ENCODE measurements at regions not wholly inside any gene's neighbourhood (a gene's known extent, or its start where the extent isn't known, plus 50 kb on each side); places are given as distances from the start of the nearest gene placed in this dataset.
"Not testable (repeated sequence)": the region's sequence is repeated elsewhere in the genome, so short reads cannot be mapped to it uniquely, and the experiment has no call there.

GRCh38 chr9:64070083-64070482, 1214.9 kb downstream of the FOXD4L5 start:
- H3K4me3 ChIP-seq; H3K36me3 ChIP-seq; intact Hi-C loops (cut with DNase I); DNase-seq (ENCODE audit: extremely low spot score in 2 of 2); H3K4me1 ChIP-seq; H3K27ac ChIP-seq; H3K27me3 ChIP-seq; H3K9me3 ChIP-seq: not testable (repeated sequence)

- Histone ChIP-seq H3K27me3 (no peaks in the 10 kb centered on the region), H3K27ac (no peak overlapping the region), H3K4me1 (no peaks in the 10 kb centered on the region), H3K4me3 (no peak overlapping the region), H3K36me3 (no peaks in the 10 kb centered on the region), H3K9me3 (no peaks in the 10 kb centered on the region)
- DNase-seq (ENCODE audit: extremely low spot score in 2 of 2) = no peak
- intact Hi-C loops (cut with DNase I) = no loop called here
- no peak for TF ChIP-seq CTCF (IDR thresholded peaks at IDR 0.05)
- TF ChIP-seq POLR2AphosphoS5 (IDR thresholded peaks at IDR 0.05; ENCODE audit: insufficient read depth in 1 of 2, low read depth in 1 of 2) = no peak
- TF ChIP-seq POLR2A (IDR thresholded peaks at IDR 0.05) = no peak
These were observed 1218.2 kb downstream of the FOXD4L5 start for GRCh38 chr9:64066736-64067368.

- Histone ChIP-seq H3K27me3 (no peaks in the 10 kb centered on the region), H3K36me3 (no peaks in the 10 kb centered on the region), H3K9me3 (no peaks in the 10 kb centered on the region), H3K4me3 (no peak overlapping the region), H3K27ac (no peak overlapping the region), H3K4me1 (no peaks in the 10 kb centered on the region)
- TF ChIP-seq POLR2AphosphoS5 (IDR thresholded peaks at IDR 0.05; ENCODE audit: insufficient read depth in 1 of 2, low read depth in 1 of 2) (no peak), POLR2A (IDR thresholded peaks at IDR 0.05) (no peak), CTCF (IDR thresholded peaks at IDR 0.05) (no peak)
- intact Hi-C loops (cut with DNase I) = no loop called here
- no peak for DNase-seq (ENCODE audit: extremely low spot score in 2 of 2)
These were observed 1223.9 kb downstream of the FOXD4L5 start for GRCh38 chr9:64061013-64061627.

GRCh38 chr9:64058070-64058469, 1226.9 kb downstream of the FOXD4L5 start:
- H3K4me1 ChIP-seq; DNase-seq (ENCODE audit: extremely low spot score in 2 of 2); H3K4me3 ChIP-seq; H3K27me3 ChIP-seq; H3K27ac ChIP-seq; H3K9me3 ChIP-seq; intact Hi-C loops (cut with DNase I); H3K36me3 ChIP-seq: not testable (repeated sequence)

- TF ChIP-seq POLR2AphosphoS5 (IDR thresholded peaks at IDR 0.05; ENCODE audit: insufficient read depth in 1 of 2, low read depth in 1 of 2) (no peak), CTCF (IDR thresholded peaks at IDR 0.05) (no peak), POLR2A (IDR thresholded peaks at IDR 0.05) (no peak)
- intact Hi-C loops (cut with DNase I) = no loop called here
- Histone ChIP-seq H3K4me1 (no peaks in the 10 kb centered on the region), H3K9me3 (no peaks in the 10 kb centered on the region), H3K27ac (no peak overlapping the region), H3K27me3 (no peaks in the 10 kb centered on the region), H3K36me3 (no peaks in the 10 kb centered on the region), H3K4me3 (no peak overlapping the region)
- DNase-seq (ENCODE audit: extremely low spot score in 2 of 2) = no peak
These were observed 1227.5 kb downstream of the FOXD4L5 start for GRCh38 chr9:64057553-64057952.

GRCh38 chr9:64028925-64029324, 1256.1 kb downstream of the FOXD4L5 start:
- DNase-seq (ENCODE audit: extremely low spot score in 2 of 2); intact Hi-C loops (cut with DNase I): not testable (repeated sequence)

GRCh38 chr9:64020696-64021491, 1264.1 kb downstream of the FOXD4L5 start:
- H3K27ac ChIP-seq; DNase-seq (ENCODE audit: extremely low spot score in 2 of 2); H3K9me3 ChIP-seq; intact Hi-C loops (cut with DNase I); H3K27me3 ChIP-seq; H3K36me3 ChIP-seq; H3K4me1 ChIP-seq; H3K4me3 ChIP-seq: not testable (repeated sequence)

More at GRCh38 chr9:64028925-64029324, 1256.1 kb downstream of the FOXD4L5 start:
- H3K9me3 ChIP-seq, H3K4me1 ChIP-seq, H3K36me3 ChIP-seq, H3K27me3 ChIP-seq, H3K4me3 ChIP-seq, H3K27ac ChIP-seq: not testable (repeated sequence)

- H3K9me3 ChIP-seq; H3K4me1 ChIP-seq; intact Hi-C loops (cut with DNase I); DNase-seq (ENCODE audit: extremely low spot score in 2 of 2); H3K27me3 ChIP-seq; H3K27ac ChIP-seq; H3K36me3 ChIP-seq; H3K4me3 ChIP-seq: not testable (repeated sequence)
These were observed 1267.3 kb downstream of the FOXD4L5 start for GRCh38 chr9:64017666-64018065.

- intact Hi-C loops (cut with DNase I) = not testable (repeated sequence)
These were observed 1268.1 kb downstream of the FOXD4L5 start for GRCh38 chr9:64016845-64017406.

More at GRCh38 chr9:64016845-64017406, 1268.1 kb downstream of the FOXD4L5 start:
- not testable (repeated sequence) for H3K27ac ChIP-seq; H3K9me3 ChIP-seq; H3K4me1 ChIP-seq; DNase-seq (ENCODE audit: extremely low spot score in 2 of 2); H3K36me3 ChIP-seq; H3K4me3 ChIP-seq; H3K27me3 ChIP-seq
